GM12874 (cell line): ENCODE measurements at regions not wholly inside any gene's neighbourhood (a gene's known extent, or its start where the extent isn't known, plus 50 kb on each side); places are given as distances from the start of the nearest gene placed in this dataset.

ENCODE experiments used
- TF ChIP-seq, protein P1 (sequence below): IDR thresholded peaks from 2 replicates; pipeline ENCODE4 v1.5.1; 2011; ENCODE audit warnings: low read depth, mild to moderate bottlenecking, control low read depth, low read length, moderate library complexity; ENCODE audit not compliant: insufficient read depth

DNA sequence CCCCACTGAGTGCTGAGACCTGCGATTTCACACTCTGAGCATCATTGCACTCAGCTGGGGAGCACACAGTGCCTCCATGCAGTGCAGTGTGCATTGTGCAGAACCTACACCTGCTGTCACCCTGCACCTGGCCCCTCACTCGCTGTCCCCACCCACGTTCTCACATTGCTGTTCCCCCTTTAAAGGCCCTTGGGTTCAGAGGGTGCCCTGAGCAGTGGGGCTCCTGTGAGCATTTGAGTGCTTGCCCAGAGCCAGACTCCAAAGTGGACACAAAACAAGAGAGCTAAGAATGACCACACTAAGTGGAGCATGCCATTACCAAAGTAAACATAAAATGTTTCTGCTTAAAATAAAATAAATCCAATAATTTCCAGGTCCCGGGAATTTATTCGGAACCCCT lies 131.0 kb upstream of the CST7 start:
- TF ChIP-seq, protein P1, sequence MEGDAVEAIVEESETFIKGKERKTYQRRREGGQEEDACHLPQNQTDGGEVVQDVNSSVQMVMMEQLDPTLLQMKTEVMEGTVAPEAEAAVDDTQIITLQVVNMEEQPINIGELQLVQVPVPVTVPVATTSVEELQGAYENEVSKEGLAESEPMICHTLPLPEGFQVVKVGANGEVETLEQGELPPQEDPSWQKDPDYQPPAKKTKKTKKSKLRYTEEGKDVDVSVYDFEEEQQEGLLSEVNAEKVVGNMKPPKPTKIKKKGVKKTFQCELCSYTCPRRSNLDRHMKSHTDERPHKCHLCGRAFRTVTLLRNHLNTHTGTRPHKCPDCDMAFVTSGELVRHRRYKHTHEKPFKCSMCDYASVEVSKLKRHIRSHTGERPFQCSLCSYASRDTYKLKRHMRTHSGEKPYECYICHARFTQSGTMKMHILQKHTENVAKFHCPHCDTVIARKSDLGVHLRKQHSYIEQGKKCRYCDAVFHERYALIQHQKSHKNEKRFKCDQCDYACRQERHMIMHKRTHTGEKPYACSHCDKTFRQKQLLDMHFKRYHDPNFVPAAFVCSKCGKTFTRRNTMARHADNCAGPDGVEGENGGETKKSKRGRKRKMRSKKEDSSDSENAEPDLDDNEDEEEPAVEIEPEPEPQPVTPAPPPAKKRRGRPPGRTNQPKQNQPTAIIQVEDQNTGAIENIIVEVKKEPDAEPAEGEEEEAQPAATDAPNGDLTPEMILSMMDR: no peak

DNA sequence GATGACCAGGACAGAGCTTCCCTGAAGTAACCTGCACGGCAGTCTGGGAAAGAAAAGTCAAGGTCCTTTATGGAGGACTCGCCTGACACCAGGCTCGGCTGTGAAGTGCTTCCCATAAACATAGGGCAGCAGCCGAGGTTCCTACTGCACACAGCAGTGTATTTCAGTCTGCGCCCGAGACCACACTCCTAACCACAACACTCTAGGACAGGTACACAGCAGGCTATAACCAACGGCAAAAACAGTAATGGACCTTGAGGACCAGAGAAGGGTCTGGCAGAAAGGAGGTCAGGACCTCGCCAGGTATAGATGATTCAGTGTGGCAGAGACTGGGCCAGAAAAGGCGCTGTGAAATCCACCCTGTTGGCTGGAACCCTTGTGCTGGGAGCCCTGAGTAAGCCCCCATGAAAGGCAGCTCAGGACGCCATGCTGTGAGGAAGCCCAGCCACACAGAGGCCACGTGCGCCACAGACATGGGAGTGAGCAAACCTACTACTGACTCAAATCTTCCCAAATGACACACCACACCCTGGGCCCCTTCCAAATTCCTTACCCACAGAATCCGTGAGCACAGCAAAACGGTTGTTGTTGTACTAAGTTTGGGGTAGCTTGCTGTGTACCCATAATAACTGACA lies 129.6 kb upstream of the CST7 start:
- TF ChIP-seq, protein P1: no peak

DNA sequence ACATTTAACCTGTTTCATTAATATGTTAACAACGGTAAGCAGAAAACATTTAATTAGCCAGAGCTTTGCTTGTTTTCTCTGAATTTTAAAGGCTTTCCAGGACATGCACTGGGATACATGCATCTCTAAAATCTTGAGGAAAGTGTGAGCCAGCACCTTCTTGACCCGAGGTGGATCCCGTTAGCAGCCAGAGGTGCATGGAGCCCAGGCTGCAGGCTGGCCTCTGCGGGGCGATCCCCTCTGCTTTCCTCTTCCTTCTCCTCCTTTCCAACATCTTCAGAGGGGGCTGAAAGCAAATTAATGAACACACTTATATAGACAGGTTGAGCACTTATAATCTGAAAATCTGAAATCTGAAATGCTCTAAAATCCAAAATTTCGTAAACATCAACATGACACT lies 128.7 kb upstream of the CST7 start:
- TF ChIP-seq, protein P1: no peak

DNA sequence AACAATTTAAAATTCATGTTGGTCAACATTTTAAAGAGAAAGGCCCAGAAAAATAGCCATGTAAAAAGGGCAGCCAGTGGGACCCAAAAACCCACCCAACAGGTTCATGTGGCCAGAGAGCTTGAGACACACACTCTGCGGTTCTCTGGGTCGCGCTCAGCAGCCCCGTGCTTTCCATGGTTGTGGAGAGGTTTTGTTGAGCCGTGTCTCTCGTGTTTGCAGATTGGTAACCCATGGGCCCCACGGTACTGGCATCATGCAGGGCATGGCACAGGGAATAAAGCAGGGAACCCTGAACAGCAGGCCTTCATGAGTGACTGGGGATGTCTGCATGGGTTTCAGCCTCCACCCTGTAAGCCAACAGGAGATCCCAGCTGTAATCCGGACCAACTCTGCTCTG lies 127.7 kb upstream of the CST7 start:
- TF ChIP-seq, protein P1: no peak

DNA sequence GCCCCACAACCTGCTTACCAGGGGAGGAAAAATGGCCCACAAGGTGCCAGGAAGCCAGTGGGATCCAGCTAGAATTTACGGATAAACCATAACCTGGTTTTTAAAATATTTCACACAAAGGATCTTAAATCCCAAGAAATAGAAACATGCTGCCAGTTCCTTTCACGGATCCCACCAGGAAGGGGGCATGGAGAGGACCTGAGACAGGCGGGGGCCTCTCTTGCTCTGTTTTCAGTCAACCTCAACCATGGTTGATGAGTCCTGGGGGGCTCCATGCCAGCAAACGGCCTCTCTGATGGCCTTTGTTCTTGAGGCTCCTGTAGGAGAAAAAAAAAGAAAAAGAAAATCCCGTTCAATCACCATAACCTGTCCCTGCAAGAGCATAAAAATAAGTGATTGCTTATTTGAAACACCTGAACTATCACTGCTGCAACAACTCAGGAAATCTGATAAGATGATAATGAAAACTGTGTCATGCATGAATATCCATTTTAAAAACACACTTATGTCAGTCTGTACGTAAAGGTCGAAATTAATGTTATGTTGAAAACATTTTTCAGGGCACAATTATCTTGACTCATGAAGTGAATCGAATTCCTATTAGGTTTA lies 125.8 kb upstream of the CST7 start:
- TF ChIP-seq, protein P1: no peak

DNA sequence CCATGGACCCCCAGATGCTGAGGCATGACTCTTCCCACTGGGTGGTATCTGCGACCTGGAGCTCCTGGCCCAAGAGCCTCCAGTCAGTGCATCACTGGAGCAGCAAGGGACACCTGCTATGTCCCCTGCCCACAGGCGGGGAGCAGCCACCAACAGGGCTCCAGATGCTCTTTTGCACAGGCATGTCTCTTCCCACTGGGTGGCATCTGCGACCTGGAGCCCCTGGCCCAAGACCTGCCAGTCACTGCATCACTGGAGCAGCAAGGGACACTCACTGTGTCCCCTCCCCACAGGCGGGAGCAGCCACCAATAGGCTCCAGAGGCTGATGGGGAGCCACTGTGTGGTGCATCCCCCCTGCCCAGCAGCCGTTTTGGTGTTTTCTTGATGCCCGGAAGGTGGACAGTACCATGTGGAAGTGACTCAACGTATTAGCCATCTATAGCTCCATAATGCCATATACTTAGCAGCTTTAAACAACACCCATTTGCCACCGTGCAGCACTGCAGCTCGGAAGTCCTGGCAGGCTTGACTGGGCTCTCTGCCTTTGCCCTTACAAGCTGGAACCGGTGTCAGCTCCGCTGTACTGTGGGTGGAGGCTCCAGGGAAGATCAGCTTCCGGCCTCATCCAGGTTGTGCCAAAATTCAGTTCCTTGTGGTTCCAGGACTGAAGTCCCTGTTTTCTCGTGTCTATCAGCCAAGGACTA lies 124.9 kb upstream of the CST7 start:
- TF ChIP-seq, protein P1: no peak

DNA sequence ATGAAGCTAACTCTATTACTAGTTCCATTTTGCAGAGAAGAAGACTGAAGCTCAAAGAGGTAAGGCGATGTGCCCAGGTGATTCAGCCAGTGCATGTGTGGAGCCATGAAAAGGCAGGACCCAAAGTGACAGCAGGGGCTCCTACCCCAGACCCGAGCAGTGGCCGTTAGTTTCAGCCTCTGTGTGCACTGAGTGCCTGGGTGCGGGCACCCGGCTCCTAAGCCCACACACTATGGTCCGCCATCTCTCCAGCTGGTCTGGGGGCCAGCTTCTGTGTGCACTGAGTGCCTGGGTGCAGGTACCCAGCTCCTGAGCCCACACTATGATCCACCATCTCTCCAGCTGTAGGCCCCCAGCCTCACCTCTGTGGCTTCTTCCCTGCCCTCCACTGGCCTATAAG lies 123.5 kb upstream of the CST7 start:
- TF ChIP-seq, protein P1: no peak
